Activated effector memory CD4-positive, alpha-beta T cell treated with anti-CD3 and anti-CD28 coated beads, Interleukin-2, amount 50 U/mL, for 16 hours (primary cell): ENCODE measurements at regions not wholly inside any gene's neighbourhood (a gene's known extent, or its start where the extent isn't known, plus 50 kb on each side); places are given as distances from the start of the nearest gene placed in this dataset.

Experiments used
- DNase-seq: peaks from one replicate; pipeline ENCODE4 v3.0.0-alpha.2; 2020

DNA sequence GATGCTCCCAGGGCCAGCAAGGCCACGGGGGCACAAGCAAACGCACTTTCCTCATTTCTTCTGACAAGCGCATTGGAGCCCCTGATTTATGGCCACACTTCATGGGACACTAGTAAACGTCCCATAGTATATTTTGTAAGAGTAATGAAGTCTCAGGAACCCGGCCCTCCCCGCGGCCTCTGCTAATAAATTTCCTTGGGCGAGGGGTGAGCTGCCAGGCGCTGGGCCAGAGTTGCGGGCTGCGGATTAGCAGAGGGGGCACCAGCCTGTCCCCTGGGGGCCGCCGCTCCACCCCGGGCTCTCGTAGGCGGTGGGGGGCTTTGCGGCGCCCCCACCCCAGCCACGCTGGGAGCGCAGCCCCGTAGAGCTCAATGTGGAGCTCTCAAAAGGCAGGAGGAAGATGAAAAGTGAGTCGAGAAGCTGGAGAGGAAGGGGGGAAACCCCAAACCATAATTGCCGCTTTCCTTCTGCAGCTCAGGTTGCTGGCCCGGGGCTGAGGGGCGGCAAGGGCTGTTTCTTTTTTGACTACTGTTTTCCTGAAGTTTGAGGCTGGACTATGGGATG lies 173.6 kb downstream of the CDC5L start:
- no peak for DNase-seq

GRCh38 chr6:44561832-44562665 lies 174.5 kb downstream of the CDC5L start:
- no peak for DNase-seq

- no peak for DNase-seq
Measured at GRCh38 chr6:44563397-44563796, 175.9 kb downstream of the CDC5L start.

- no peak for DNase-seq
Measured at GRCh38 chr6:44564906-44565524, 177.5 kb downstream of the CDC5L start.

GRCh38 chr6:44567406-44567805 lies 179.9 kb downstream of the CDC5L start:
- no peak for DNase-seq

- DNase-seq: no peak
Measured at GRCh38 chr6:44569131-44569530, 181.6 kb downstream of the CDC5L start.

GRCh38 chr6:44569931-44570385 lies 182.5 kb downstream of the CDC5L start:
- DNase-seq: no peak

GRCh38 chr6:44571510-44571909 lies 184.0 kb downstream of the CDC5L start:
- no peak for DNase-seq

GRCh38 chr6:44572346-44572745 lies 184.8 kb downstream of the CDC5L start:
- no peak for DNase-seq

GRCh38 chr6:44575644-44576043 lies 188.1 kb downstream of the CDC5L start:
- no peak for DNase-seq

- DNase-seq: no peak
Measured at GRCh38 chr6:44576132-44576631, 188.7 kb downstream of the CDC5L start.

- DNase-seq: no peak
Measured at GRCh38 chr6:44580901-44581300, 193.4 kb downstream of the CDC5L start.

- DNase-seq: no peak
Measured at GRCh38 chr6:44582930-44583329, 195.4 kb downstream of the CDC5L start.

GRCh38 chr6:44590471-44590870 lies 203.0 kb downstream of the CDC5L start:
- no peak for DNase-seq

GRCh38 chr6:44593539-44593944 lies 206.0 kb downstream of the CDC5L start:
- DNase-seq: peak; percentile 76

DNA sequence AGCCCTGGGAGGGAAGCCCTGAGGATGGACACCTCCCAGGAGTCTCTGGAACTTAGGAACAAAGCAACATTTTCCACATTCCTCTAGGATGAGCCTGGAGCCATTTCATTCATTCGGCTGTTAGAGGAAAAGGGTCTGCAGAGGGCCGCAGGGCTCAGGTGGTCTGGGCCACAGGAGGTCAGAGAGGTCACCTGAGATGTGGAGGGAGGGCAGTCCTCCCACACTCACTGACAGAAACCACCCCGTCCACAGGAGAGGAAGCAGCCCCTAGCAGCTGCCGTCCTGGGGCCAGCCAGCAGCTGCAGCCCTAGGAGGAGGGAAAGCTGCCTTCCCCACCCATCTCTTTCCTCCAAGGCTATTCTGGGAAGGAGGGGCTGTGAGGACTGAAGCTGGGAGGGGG lies 207.0 kb downstream of the CDC5L start:
- no peak for DNase-seq

- DNase-seq: no peak
Measured at GRCh38 chr6:44598679-44599078, 211.2 kb downstream of the CDC5L start.

GRCh38 chr6:44599672-44600071 lies 212.2 kb downstream of the CDC5L start:
- DNase-seq: no peak

DNA sequence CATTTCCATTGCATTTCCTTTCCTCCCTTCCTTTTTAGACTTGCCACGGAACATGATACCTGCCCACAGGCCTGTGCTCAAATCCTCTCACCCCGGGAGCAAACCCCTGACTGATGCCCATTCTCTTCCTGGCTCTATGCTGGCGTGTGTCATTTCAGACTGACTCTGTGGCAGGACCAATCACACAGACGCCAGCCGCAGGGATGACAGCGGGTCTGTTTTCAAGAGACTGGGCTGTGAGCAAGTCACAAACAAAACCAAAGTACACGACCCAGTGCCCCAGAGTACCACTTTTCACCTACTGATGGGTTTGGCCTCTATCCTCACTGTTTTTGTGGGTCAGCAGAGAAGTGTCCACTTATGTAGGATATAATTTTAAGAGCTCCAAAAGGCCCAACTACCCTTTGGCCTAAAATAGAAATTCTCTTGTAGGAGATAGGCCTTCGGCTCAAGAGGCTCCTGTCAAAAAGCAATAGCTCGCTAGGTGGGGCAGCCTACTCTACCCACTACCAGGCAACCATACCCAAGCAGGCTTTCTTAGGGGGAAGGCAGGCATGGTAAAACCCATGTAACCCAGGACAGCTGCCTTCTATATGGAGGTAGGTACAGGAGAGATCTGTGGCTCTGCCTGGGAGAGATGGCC lies 215.7 kb downstream of the CDC5L start:
- peak; percentile 21 for DNase-seq

GRCh38 chr6:44606504-44606903 lies 219.0 kb downstream of the CDC5L start:
- peak; percentile 43 for DNase-seq

- DNase-seq: no peak
Measured at GRCh38 chr6:44606976-44607375, 219.5 kb downstream of the CDC5L start.

- DNase-seq: peak; percentile 8
Measured at GRCh38 chr6:44608175-44608574, 220.7 kb downstream of the CDC5L start.

DNA sequence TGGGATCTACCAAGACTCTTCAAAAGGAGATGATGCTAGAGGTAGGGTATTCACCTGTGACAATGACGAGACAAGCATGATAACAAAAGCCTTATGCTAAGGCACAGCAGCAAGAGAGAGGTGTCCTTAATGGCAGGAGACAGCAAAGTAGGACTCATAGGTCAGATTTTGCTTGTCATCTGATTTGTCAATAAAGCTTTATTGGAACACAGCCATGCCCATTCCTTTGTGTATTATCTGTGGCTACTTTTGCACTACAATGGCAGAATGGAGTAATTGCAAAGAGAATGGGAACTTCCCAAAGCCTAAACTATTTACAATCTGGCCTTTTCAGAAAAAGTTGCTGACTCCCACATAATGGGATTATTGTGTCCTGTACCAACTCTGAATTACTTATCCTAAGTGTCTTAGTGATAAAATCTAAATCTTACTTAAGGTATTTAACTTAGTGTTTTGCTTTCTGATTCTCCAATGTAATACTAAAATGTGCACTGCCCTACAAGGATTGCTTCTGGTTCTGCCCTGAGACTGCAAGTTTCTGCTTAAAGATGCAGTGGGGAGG lies 221.6 kb downstream of the CDC5L start:
- DNase-seq: no peak
